GM23338 (cell line): ENCODE measurements at regions not wholly inside any gene's neighbourhood (a gene's known extent, or its start where the extent isn't known, plus 50 kb on each side); places are given as distances from the start of the nearest gene placed in this dataset.

ENCODE experiments used
- CREB1 ChIP-seq: fragments of 250-450 bp; sonication (Bioruptor Pico); IDR thresholded peaks from 2 replicates; pipeline ENCODE4 v1.5.0; 2020; ENCODE audit warnings: low read depth, mild to moderate bottlenecking, moderate library complexity
- EZH2 ChIP-seq: fragments of 200-600 bp; sonication (generic); IDR thresholded peaks from one replicate; pipeline ENCODE4 v1.8.0; 2017; ENCODE audit warnings: antibody characterized with exemption, mild to moderate bottlenecking, low read depth; ENCODE audit not compliant: unreplicated experiment
- EZH2phosphoT487 ChIP-seq: fragments of 200-600 bp; sonication (generic); IDR thresholded peaks from one replicate; pipeline ENCODE4 v1.8.1; 2018; ENCODE audit warnings: antibody characterized with exemption; ENCODE audit not compliant: unreplicated experiment
- POLR2AphosphoS5 ChIP-seq: IDR thresholded peaks from 2 replicates; pipeline ENCODE4 v1.6.1; 2016; ENCODE audit warnings: antibody characterized with exemption, low read depth
- STAT1 ChIP-seq: IDR thresholded peaks from one replicate; pipeline ENCODE4 v1.6.1; 2016; ENCODE audit warnings: antibody characterized with exemption; ENCODE audit not compliant: unreplicated experiment
- TF ChIP-seq, protein P1 (sequence below), 2 experiments: fragments of 200-600 bp in 1 of 2; sonication (generic) in 1 of 2; conservative IDR thresholded peaks; 2 replicates each; pipeline versions ENCODE4 v1.5.1 to v1.6.1; 2016 to 2017; ENCODE audit warnings: antibody characterized with exemption in 2 of 2, low read depth in 2 of 2, mild to moderate bottlenecking in 2 of 2, moderate library complexity in 1 of 2
- TF ChIP-seq, protein P2 (sequence below): fragments of 250-450 bp; sonication (Bioruptor Pico); IDR thresholded peaks from 2 replicates; pipeline ENCODE4 v1.5.0; 2020; ENCODE audit warnings: mild to moderate bottlenecking, moderate library complexity

DNA sequence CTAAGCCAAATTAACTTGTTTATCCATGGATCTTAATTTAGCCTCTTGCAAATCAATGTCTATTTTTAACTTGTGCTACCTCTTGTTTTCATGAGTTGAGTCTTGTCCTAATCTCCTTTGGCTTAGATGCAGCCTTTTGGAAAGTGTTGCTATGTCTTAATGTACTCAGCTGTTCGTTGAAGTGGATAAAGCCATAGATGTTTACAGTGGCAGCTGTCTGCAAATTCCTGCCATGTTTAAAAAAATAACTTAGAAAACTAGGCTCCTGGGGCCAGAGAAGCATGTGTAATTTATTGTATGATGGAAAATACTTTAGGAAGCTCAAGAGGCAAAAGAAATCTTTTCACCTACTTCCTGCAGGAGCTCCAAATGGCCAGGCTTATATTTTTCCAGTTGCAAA, 253.1 kb upstream of the RHOBTB1 start:
- TF ChIP-seq, protein P1, sequence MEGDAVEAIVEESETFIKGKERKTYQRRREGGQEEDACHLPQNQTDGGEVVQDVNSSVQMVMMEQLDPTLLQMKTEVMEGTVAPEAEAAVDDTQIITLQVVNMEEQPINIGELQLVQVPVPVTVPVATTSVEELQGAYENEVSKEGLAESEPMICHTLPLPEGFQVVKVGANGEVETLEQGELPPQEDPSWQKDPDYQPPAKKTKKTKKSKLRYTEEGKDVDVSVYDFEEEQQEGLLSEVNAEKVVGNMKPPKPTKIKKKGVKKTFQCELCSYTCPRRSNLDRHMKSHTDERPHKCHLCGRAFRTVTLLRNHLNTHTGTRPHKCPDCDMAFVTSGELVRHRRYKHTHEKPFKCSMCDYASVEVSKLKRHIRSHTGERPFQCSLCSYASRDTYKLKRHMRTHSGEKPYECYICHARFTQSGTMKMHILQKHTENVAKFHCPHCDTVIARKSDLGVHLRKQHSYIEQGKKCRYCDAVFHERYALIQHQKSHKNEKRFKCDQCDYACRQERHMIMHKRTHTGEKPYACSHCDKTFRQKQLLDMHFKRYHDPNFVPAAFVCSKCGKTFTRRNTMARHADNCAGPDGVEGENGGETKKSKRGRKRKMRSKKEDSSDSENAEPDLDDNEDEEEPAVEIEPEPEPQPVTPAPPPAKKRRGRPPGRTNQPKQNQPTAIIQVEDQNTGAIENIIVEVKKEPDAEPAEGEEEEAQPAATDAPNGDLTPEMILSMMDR (conservative IDR thresholded peaks at IDR 0.05; ENCODE audit: low read depth in 2 of 2), result no peak
- no peak for TF ChIP-seq EZH2
- TF ChIP-seq, protein P2, sequence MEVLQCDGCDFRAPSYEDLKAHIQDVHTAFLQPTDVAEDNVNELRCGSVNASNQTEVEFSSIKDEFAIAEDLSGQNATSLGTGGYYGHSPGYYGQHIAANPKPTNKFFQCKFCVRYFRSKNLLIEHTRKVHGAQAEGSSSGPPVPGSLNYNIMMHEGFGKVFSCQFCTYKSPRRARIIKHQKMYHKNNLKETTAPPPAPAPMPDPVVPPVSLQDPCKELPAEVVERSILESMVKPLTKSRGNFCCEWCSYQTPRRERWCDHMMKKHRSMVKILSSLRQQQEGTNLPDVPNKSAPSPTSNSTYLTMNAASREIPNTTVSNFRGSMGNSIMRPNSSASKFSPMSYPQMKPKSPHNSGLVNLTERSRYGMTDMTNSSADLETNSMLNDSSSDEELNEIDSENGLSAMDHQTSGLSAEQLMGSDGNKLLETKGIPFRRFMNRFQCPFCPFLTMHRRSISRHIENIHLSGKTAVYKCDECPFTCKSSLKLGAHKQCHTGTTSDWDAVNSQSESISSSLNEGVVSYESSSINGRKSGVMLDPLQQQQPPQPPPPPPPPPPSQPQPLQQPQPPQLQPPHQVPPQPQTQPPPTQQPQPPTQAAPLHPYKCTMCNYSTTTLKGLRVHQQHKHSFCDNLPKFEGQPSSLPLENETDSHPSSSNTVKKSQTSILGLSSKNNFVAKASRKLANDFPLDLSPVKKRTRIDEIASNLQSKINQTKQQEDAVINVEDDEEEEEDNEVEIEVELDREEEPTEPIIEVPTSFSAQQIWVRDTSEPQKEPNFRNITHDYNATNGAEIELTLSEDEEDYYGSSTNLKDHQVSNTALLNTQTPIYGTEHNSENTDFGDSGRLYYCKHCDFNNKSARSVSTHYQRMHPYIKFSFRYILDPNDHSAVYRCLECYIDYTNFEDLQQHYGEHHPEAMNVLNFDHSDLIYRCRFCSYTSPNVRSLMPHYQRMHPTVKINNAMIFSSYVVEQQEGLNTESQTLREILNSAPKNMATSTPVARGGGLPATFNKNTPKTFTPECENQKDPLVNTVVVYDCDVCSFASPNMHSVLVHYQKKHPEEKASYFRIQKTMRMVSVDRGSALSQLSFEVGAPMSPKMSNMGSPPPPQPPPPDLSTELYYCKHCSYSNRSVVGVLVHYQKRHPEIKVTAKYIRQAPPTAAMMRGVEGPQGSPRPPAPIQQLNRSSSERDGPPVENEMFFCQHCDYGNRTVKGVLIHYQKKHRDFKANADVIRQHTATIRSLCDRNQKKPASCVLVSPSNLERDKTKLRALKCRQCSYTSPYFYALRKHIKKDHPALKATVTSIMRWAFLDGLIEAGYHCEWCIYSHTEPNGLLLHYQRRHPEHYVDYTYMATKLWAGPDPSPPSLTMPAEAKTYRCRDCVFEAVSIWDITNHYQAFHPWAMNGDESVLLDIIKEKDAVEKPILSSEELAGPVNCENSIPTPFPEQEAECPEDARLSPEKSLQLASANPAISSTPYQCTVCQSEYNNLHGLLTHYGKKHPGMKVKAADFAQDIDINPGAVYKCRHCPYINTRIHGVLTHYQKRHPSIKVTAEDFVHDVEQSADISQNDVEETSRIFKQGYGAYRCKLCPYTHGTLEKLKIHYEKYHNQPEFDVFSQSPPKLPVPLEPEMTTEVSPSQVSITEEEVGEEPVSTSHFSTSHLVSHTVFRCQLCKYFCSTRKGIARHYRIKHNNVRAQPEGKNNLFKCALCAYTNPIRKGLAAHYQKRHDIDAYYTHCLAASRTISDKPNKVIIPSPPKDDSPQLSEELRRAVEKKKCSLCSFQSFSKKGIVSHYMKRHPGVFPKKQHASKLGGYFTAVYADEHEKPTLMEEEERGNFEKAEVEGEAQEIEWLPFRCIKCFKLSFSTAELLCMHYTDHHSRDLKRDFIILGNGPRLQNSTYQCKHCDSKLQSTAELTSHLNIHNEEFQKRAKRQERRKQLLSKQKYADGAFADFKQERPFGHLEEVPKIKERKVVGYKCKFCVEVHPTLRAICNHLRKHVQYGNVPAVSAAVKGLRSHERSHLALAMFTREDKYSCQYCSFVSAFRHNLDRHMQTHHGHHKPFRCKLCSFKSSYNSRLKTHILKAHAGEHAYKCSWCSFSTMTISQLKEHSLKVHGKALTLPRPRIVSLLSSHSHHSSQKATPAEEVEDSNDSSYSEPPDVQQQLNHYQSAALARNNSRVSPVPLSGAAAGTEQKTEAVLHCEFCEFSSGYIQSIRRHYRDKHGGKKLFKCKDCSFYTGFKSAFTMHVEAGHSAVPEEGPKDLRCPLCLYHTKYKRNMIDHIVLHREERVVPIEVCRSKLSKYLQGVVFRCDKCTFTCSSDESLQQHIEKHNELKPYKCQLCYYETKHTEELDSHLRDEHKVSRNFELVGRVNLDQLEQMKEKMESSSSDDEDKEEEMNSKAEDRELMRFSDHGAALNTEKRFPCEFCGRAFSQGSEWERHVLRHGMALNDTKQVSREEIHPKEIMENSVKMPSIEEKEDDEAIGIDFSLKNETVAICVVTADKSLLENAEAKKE (CRISPR knock-in tag), result no peak
- no peak for TF ChIP-seq CREB1 (CRISPR knock-in tag)
- TF ChIP-seq POLR2AphosphoS5, result no peak
- no peak for TF ChIP-seq EZH2phosphoT487
- no peak for TF ChIP-seq STAT1
